ENCODE measurements at regions not wholly inside any gene's neighbourhood (a gene's known extent, or its start where the extent isn't known, plus 50 kb on each side); places are given as distances from the start of the nearest gene placed in this dataset.

DNA sequence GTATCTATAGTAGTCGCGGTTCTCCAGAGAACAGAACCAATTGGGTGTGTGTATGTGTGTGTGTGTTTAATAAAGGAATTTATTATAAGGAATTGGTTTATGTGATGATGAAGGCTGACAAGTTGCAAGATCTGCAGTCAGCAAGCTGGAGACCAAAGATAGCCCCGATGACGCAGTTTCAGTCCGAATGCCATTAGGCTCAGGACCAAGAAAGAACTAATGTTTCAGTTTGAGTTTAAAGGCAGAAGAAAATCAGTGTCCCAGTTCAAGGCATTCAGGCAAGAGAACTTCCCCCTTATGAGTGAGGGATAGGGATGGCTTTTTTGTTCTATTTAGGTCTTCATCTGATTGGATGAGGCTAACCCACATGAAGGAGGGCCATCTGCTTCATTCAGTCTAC is 221.6 kb downstream of the HNMT start:
- Histone ChIP-seq H3K4me1 (no peaks in the 10 kb centered on the region), H3K4me3 (no peak overlapping the region), H3K36me3 (no peaks in the 10 kb centered on the region), H3K9me3 (no peaks in the 10 kb centered on the region), H3K27me3 (no peaks in the 10 kb centered on the region), H3K27ac (no peak overlapping the region)
- 92 to 95% methylated on average over 4 to 5 of the region's 5 CpGs for WGBS, 2 donors (ENCODE audit: low coverage in 1 of 2)
- in situ Hi-C loops (cut with MboI; ENCODE audit: low pct_ligation_motif_present in 1 of 4, low pct_unique_long_range_greater_than_20kb in 1 of 4, low sequenced_read_pairs in 3 of 4) = no loop called here
- no peak for TF ChIP-seq POLR2A (IDR thresholded peaks at IDR 0.05)
- no peak for TF ChIP-seq POLR2AphosphoS5 (IDR thresholded peaks at IDR 0.05)
- TF ChIP-seq, protein P1, sequence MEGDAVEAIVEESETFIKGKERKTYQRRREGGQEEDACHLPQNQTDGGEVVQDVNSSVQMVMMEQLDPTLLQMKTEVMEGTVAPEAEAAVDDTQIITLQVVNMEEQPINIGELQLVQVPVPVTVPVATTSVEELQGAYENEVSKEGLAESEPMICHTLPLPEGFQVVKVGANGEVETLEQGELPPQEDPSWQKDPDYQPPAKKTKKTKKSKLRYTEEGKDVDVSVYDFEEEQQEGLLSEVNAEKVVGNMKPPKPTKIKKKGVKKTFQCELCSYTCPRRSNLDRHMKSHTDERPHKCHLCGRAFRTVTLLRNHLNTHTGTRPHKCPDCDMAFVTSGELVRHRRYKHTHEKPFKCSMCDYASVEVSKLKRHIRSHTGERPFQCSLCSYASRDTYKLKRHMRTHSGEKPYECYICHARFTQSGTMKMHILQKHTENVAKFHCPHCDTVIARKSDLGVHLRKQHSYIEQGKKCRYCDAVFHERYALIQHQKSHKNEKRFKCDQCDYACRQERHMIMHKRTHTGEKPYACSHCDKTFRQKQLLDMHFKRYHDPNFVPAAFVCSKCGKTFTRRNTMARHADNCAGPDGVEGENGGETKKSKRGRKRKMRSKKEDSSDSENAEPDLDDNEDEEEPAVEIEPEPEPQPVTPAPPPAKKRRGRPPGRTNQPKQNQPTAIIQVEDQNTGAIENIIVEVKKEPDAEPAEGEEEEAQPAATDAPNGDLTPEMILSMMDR (IDR thresholded peaks at IDR 0.05) = no peak
- no peak for TF ChIP-seq EP300 (IDR thresholded peaks at IDR 0.05; ENCODE audit: low read depth)
- intact Hi-C loops (cut with DNase I; ENCODE audit: low total_unique reads) = no loop called here
- no peak for DNase-seq

DNA sequence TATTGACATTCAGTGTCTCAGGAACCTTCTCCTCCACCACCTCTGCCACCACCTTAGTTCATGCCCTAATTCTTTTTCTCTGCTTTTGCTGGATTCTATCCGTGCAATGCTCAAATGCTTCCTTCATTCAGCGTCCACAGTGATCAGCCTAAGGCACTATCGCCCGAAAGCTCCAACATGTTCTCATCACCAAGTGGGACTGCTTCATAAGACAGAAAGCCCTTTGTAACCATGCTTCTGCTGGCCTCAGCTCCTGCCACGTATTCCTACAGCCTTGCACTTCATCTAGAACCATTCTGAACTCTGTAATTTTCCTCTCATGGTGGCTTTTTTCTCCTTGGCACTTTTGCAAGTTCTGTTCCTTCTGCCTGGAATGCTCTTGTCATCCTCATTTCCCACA is 222.9 kb downstream of the HNMT start:
- intact Hi-C loops (cut with DNase I; ENCODE audit: low total_unique reads) = no loop called here
- DNase-seq = no peak
- Histone ChIP-seq H3K4me1 (no peaks in the 10 kb centered on the region), H3K36me3 (no peaks in the 10 kb centered on the region), H3K27ac (no peak overlapping the region), H3K27me3 (no peaks in the 10 kb centered on the region), H3K9me3 (no peaks in the 10 kb centered on the region), H3K4me3 (no peak overlapping the region)
- TF ChIP-seq, protein P1 (IDR thresholded peaks at IDR 0.05) = no peak
- no peak for TF ChIP-seq EP300 (IDR thresholded peaks at IDR 0.05; ENCODE audit: low read depth)
- no peak for TF ChIP-seq POLR2A (IDR thresholded peaks at IDR 0.05)
- TF ChIP-seq POLR2AphosphoS5 (IDR thresholded peaks at IDR 0.05) = no peak
- WGBS, 2 donors (ENCODE audit: low coverage in 1 of 2) = 87 to 89% methylated on average over 5 of the region's 5 CpGs
- in situ Hi-C loops (cut with MboI; ENCODE audit: low pct_ligation_motif_present in 1 of 4, low pct_unique_long_range_greater_than_20kb in 1 of 4, low sequenced_read_pairs in 3 of 4) = no loop called here

GRCh38 chr2:138190999-138191398 is 226.7 kb downstream of the HNMT start:
- no peak overlapping the region for H3K27ac ChIP-seq
- in situ Hi-C loops (cut with MboI; ENCODE audit: low pct_ligation_motif_present in 1 of 4, low pct_unique_long_range_greater_than_20kb in 1 of 4, low sequenced_read_pairs in 3 of 4) = no loop called here
- no peaks in the 10 kb centered on the region for H3K27me3 ChIP-seq
- H3K36me3 ChIP-seq = no peaks in the 10 kb centered on the region
- TF ChIP-seq EP300 (IDR thresholded peaks at IDR 0.05; ENCODE audit: low read depth) (no peak), POLR2AphosphoS5 (IDR thresholded peaks at IDR 0.05) (no peak), POLR2A (IDR thresholded peaks at IDR 0.05) (no peak)
- TF ChIP-seq, protein P1 (IDR thresholded peaks at IDR 0.05) = no peak
- no peaks in the 10 kb centered on the region for H3K9me3 ChIP-seq
- intact Hi-C loops (cut with DNase I; ENCODE audit: low total_unique reads) = no loop called here
- WGBS, 2 donors (ENCODE audit: low coverage in 1 of 2) = 87 to 91% methylated on average over 2 of the region's 2 CpGs
- no peak for DNase-seq
- no peaks in the 10 kb centered on the region for H3K4me1 ChIP-seq
- H3K4me3 ChIP-seq = no peak overlapping the region

DNA sequence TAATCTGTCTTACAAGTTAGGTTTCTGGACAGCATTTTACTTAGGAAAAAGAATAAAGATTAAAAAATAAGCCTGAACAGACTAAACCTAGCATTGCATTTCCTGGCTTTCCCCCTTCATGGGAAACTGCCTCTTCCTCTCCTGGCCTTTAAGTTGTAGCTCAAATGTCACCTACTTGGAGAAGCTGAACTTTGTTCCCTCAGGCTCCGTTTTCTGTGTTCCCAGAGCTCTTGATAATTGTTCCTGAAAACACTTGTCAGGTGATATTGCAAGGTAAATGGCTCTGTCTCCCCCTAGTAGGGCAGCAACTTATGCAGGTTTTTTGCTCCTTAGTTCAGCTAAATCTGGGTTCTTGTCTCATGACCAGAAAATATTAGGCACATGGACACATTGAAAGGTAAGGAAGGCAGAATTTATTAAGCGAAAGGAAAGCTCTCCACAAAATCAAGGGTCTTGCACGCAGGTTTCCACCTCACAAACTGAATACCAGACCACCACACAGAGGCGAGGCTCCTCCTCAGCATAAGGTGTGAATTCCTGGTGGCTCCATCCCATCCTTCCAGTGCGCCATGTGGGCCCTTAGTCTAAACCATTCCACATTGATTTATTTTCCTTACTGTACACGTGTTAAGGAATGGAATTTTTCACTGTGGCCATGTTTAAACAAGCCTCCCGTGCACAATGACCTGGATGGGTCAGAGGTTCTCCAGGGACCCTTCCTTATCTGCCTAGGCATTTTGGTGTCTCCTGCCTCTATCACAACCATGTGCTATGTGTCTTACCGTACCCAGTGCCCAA is 229.3 kb downstream of the HNMT start:
- H3K9me3 ChIP-seq = no peaks in the 10 kb centered on the region
- in situ Hi-C loops (cut with MboI; ENCODE audit: low pct_ligation_motif_present in 1 of 4, low pct_unique_long_range_greater_than_20kb in 1 of 4, low sequenced_read_pairs in 3 of 4) = no loop called here
- H3K27ac ChIP-seq = no peak overlapping the region
- H3K36me3 ChIP-seq = no peaks in the 10 kb centered on the region
- intact Hi-C loops (cut with DNase I; ENCODE audit: low total_unique reads) = no loop called here
- no peaks in the 10 kb centered on the region for H3K27me3 ChIP-seq
- TF ChIP-seq POLR2A (IDR thresholded peaks at IDR 0.05) = no peak
- no peak overlapping the region for H3K4me3 ChIP-seq
- no peaks in the 10 kb centered on the region for H3K4me1 ChIP-seq
- 76% methylated on average over 5 to 8 of the region's 8 CpGs for WGBS, 2 donors (ENCODE audit: low coverage in 1 of 2)
- DNase-seq = no peak

DNA sequence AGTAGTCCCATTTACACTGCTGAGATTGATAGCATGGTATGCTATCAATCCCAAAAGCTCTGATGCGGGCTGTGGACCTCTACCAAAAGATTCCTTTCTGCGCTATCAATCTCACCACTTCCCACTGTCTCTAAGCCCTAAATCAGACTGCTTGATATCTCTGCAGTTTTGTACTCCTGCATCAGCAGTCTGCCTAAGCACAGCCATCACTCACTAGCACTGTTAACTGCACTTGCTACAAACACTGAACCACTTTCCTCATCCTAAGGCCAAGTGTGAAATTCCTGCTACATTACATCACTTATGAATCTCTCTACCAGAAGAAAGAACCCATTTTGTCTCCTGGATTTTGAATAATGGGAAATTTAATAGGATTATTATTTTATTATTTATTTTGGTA is 237.0 kb downstream of the HNMT start:
- TF ChIP-seq EP300 (IDR thresholded peaks at IDR 0.05; ENCODE audit: low read depth) (no peak), POLR2A (IDR thresholded peaks at IDR 0.05) (no peak), POLR2AphosphoS5 (IDR thresholded peaks at IDR 0.05) (no peak)
- TF ChIP-seq, protein P1 (IDR thresholded peaks at IDR 0.05) = no peak
- Histone ChIP-seq H3K4me1 (no peaks in the 10 kb centered on the region), H3K27ac (no peak overlapping the region), H3K9me3 (no peaks in the 10 kb centered on the region), H3K36me3 (no peaks in the 10 kb centered on the region), H3K27me3 (no peaks in the 10 kb centered on the region), H3K4me3 (no peak overlapping the region)
- WGBS, 2 donors (ENCODE audit: low coverage in 1 of 2) = 88% methylated on average over 2 of the region's 2 CpGs; no CpG with 5 or more reads in 1 of the 2 donors
- intact Hi-C loops (cut with DNase I; ENCODE audit: low total_unique reads) (no loop called here), in situ Hi-C loops (cut with MboI; ENCODE audit: low pct_ligation_motif_present in 1 of 4, low pct_unique_long_range_greater_than_20kb in 1 of 4, low sequenced_read_pairs in 3 of 4) (no loop called here)
- DNase-seq = no peak

Measured in transverse colon (tissue), 4 donors.